Trophoblast cell (in vitro differentiated cells and primary cell): ENCODE measurements at regions not wholly inside any gene's neighbourhood (a gene's known extent, or its start where the extent isn't known, plus 50 kb on each side); places are given as distances from the start of the nearest gene placed in this dataset.

Experiments
- DNase-seq, 2 donors: peaks; one replicate each; pipeline ENCODE4 v3.0.0-alpha.2; 2016
- H2AFZ ChIP-seq: 2 replicates; pipeline ENCODE4 v1.6.1; 2013; ENCODE audit warnings: low read length, moderate library complexity, mild to moderate bottlenecking; ENCODE audit not compliant: insufficient read depth, poor library complexity
- H2AK5ac ChIP-seq: 2 replicates; pipeline ENCODE4 v1.6.1; 2013; ENCODE audit warnings: mild to moderate bottlenecking, low read length
- H2BK120ac ChIP-seq: 2 replicates; pipeline ENCODE4 v1.6.1; 2013; ENCODE audit warnings: low read length, mild to moderate bottlenecking, moderate library complexity; ENCODE audit not compliant: insufficient read depth, poor library complexity
- H2BK12ac ChIP-seq: 2 replicates; pipeline ENCODE4 v1.6.1; 2013; ENCODE audit warnings: mild to moderate bottlenecking, low read length, moderate library complexity
- H2BK5ac ChIP-seq: 2 replicates; pipeline ENCODE4 v1.6.1; 2013; ENCODE audit warnings: low read length, low read depth, moderate library complexity, mild to moderate bottlenecking; ENCODE audit not compliant: poor library complexity
- H3K14ac ChIP-seq: 2 replicates; pipeline ENCODE4 v1.6.1; 2013; ENCODE audit warnings: mild to moderate bottlenecking, low read length
- H3K18ac ChIP-seq: 2 replicates; pipeline ENCODE4 v1.6.1; 2013; ENCODE audit warnings: mild to moderate bottlenecking, low read length
- H3K23ac ChIP-seq: 2 replicates; pipeline ENCODE4 v1.6.1; 2013; ENCODE audit warnings: low read length
- H3K27ac ChIP-seq: 2 replicates; pipeline ENCODE4 v1.5.1; 2013; ENCODE audit warnings: low read depth, mild to moderate bottlenecking, inconsistent platforms, low read length, moderate library complexity
- H3K27me3 ChIP-seq: 2 replicates; pipeline ENCODE4 v1.6.1; 2013; ENCODE audit warnings: inconsistent platforms, mild to moderate bottlenecking, low read length, moderate library complexity; ENCODE audit not compliant: insufficient read depth
- H3K36me3 ChIP-seq, 2 experiments: 1 replicate in 1 of 2; 2 replicates in 1 of 2; pipeline ENCODE4 v1.6.1; 2013; ENCODE audit warnings: low read length in 2 of 2, mild to moderate bottlenecking in 2 of 2, moderate library complexity in 1 of 2; ENCODE audit not compliant: insufficient read depth in 2 of 2, control insufficient read depth in 1 of 2
- H3K4ac ChIP-seq: 2 replicates; pipeline ENCODE4 v1.6.1; 2013; ENCODE audit warnings: low read depth, mild to moderate bottlenecking, low read length, moderate library complexity
- H3K4me1 ChIP-seq, 2 experiments: 1 replicate in 1 of 2; 2 replicates in 1 of 2; pipeline ENCODE4 v1.6.1; 2013; ENCODE audit warnings: low read length in 2 of 2, mild to moderate bottlenecking in 2 of 2, moderate library complexity in 1 of 2; ENCODE audit not compliant: insufficient read depth in 2 of 2, control insufficient read depth in 1 of 2
- H3K4me2 ChIP-seq: 2 replicates; pipeline ENCODE4 v1.6.1; 2013; ENCODE audit warnings: inconsistent platforms, mild to moderate bottlenecking, low read length, moderate library complexity
- H3K4me3 ChIP-seq: 2 replicates; pipeline ENCODE4 v1.5.1; 2013; ENCODE audit warnings: mild to moderate bottlenecking, low read depth, low read length, inconsistent platforms
- H3K79me1 ChIP-seq: one replicate; pipeline ENCODE4 v1.6.1; 2013; ENCODE audit warnings: low read length
- H3K79me2 ChIP-seq: 2 replicates; pipeline ENCODE4 v1.6.1; 2013; ENCODE audit warnings: low read length, mild to moderate bottlenecking; ENCODE audit not compliant: control insufficient read depth, insufficient read depth, poor library complexity
- H3K9ac ChIP-seq: 2 replicates; pipeline ENCODE4 v1.6.1; 2013; ENCODE audit warnings: mild to moderate bottlenecking, low read length
- H3K9me3 ChIP-seq: 2 replicates; pipeline ENCODE4 v1.6.1; 2013; ENCODE audit warnings: low read depth, mild to moderate bottlenecking, control low read depth, inconsistent platforms, low read length; ENCODE audit not compliant: insufficient read depth
- H4K12ac ChIP-seq: 2 replicates; pipeline ENCODE4 v1.6.1; 2013; ENCODE audit warnings: low read depth, mild to moderate bottlenecking, low read length, moderate library complexity
- H4K8ac ChIP-seq: 2 replicates; pipeline ENCODE4 v1.6.1; 2013; ENCODE audit warnings: low read depth, mild to moderate bottlenecking, low read length, moderate library complexity
- H4K91ac ChIP-seq: one replicate; pipeline ENCODE4 v1.6.1; 2013; ENCODE audit warnings: low read depth, mild to moderate bottlenecking, low read length, moderate library complexity
- WGBS: extraction: QIAGEN DNeasy Blood & Tissue Kit; methylation state at CpG from one replicate; pipeline ENCODE4 v1.1.7; 2013; ENCODE audit warnings: missing lambda C conversion rate; ENCODE audit not compliant: insufficient read length, insufficient coverage; ENCODE audit errors: extremely low coverage; 5-methylcytosine and 5-hydroxymethylcytosine counted together

- H3K36me3 ChIP-seq = no peaks in the 10 kb centered on the region
- no peak overlapping the region for H2BK5ac ChIP-seq
- H3K79me2 ChIP-seq = no peaks in the 10 kb centered on the region
- no peak overlapping the region for H4K8ac ChIP-seq
- no peak overlapping the region for H2BK120ac ChIP-seq
- no CpG with 5 or more reads among the region's 4 CpGs for WGBS
- no peak overlapping the region for H3K18ac ChIP-seq
- H3K27me3 ChIP-seq = no peaks in the 10 kb centered on the region
- no peak overlapping the region for H2AFZ ChIP-seq
- H3K4ac ChIP-seq = no peak overlapping the region
- DNase-seq = no peak
- H2BK12ac ChIP-seq = no peak overlapping the region
- H2AK5ac ChIP-seq = no peak overlapping the region
- H3K79me1 ChIP-seq = no peaks in the 10 kb centered on the region
- H3K23ac ChIP-seq = no peak overlapping the region
- no peak overlapping the region for H3K4me2 ChIP-seq
- H3K4me3 ChIP-seq = no peak overlapping the region
- H3K4me1 ChIP-seq = no peaks in the 10 kb centered on the region
- no peak overlapping the region for H3K14ac ChIP-seq
- H4K12ac ChIP-seq = no peak overlapping the region
- no peaks in the 10 kb centered on the region for H3K9me3 ChIP-seq
- no peak overlapping the region for H3K9ac ChIP-seq
- no peak overlapping the region for H3K27ac ChIP-seq
- no peak overlapping the region for H4K91ac ChIP-seq
These were observed 283.8 kb downstream of the SH3GL2 start for GRCh38 chr9:17862629-17863028.

GRCh38 chr9:17863213-17863883, 284.5 kb downstream of the SH3GL2 start:
- no peaks in the 10 kb centered on the region for H3K79me2 ChIP-seq
- no peak overlapping the region for H3K4me2 ChIP-seq
- H3K9me3 ChIP-seq = no peaks in the 10 kb centered on the region
- no peaks in the 10 kb centered on the region for H3K4me1 ChIP-seq
- H3K9ac ChIP-seq = no peak overlapping the region
- H2BK5ac ChIP-seq = no peak overlapping the region
- H3K23ac ChIP-seq = no peak overlapping the region
- no peak for DNase-seq
- H2BK120ac ChIP-seq = no peak overlapping the region
- no peak overlapping the region for H3K14ac ChIP-seq
- no peak overlapping the region for H2BK12ac ChIP-seq
- H2AFZ ChIP-seq = no peak overlapping the region
- H3K4me3 ChIP-seq = no peak overlapping the region
- H3K4ac ChIP-seq = no peak overlapping the region
- no CpG with 5 or more reads among the region's 4 CpGs for WGBS
- H2AK5ac ChIP-seq = no peak overlapping the region
- H4K12ac ChIP-seq = no peak overlapping the region
- no peaks in the 10 kb centered on the region for H3K79me1 ChIP-seq
- H3K18ac ChIP-seq = no peak overlapping the region
- H3K27ac ChIP-seq = no peak overlapping the region
- H3K36me3 ChIP-seq = no peaks in the 10 kb centered on the region
- H3K27me3 ChIP-seq = no peaks in the 10 kb centered on the region
- no peak overlapping the region for H4K91ac ChIP-seq
- H4K8ac ChIP-seq = no peak overlapping the region

DNA sequence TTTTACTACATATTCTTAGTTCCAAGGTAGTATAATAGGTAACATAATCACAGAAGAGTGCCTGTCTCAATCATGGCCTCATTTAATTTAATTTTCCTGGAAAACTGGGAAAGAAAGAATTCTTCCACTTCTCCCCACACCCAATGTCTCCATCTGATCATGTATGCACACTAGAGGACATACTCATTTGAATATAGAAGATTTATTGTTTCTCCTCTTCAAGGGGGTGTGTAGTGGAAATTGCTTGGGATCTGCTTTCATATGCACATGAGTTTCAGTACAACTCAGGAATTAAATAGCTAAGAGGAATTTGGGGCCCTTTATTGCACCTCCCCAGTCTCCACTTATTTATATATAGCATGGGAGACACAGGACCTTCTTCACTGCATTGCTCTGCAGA, 285.1 kb downstream of the SH3GL2 start:
- Histone ChIP-seq H3K79me2 (no peaks in the 10 kb centered on the region), H3K9me3 (no peaks in the 10 kb centered on the region), H3K4me1 (no peaks in the 10 kb centered on the region), H3K27me3 (no peaks in the 10 kb centered on the region), H3K14ac (no peak overlapping the region), H4K91ac (no peak overlapping the region), H2BK5ac (no peak overlapping the region), H2AFZ (no peak overlapping the region), H2BK120ac (no peak overlapping the region), H3K4me2 (no peak overlapping the region), H3K36me3 (no peaks in the 10 kb centered on the region), H3K9ac (no peak overlapping the region), H3K18ac (no peak overlapping the region), H2AK5ac (no peak overlapping the region), H4K8ac (no peak overlapping the region), H2BK12ac (no peak overlapping the region), H3K4ac (no peak overlapping the region), H4K12ac (no peak overlapping the region), H3K79me1 (no peaks in the 10 kb centered on the region), H3K27ac (no peak overlapping the region), H3K4me3 (no peak overlapping the region), H3K23ac (no peak overlapping the region)
- no peak for DNase-seq

DNA sequence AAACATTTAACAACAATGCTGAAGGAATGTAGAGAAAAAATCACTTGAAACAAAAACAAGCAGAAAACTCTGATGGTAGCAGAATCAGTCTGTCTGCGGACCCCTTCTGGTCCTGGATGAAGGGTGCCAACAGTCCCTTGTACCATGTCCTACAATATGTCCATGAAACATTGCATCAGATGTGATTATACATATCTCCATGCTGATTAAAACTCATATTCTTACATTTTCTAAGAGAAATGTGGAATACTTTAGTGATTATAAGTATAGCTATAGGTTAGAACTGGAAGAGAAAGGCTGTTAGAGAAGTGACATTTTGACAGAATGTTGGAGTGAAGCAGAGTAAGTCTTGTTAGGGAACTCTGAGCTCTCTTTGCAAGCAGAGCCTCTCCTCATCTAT, 286.1 kb downstream of the SH3GL2 start:
- WGBS = no CpG with 5 or more reads among the region's 1 CpG
- no peaks in the 10 kb centered on the region for H3K9me3 ChIP-seq

More for the DNA sequence above, 286.1 kb downstream of the SH3GL2 start:
- Histone ChIP-seq H2BK5ac (no peak overlapping the region), H4K8ac (no peak overlapping the region), H3K23ac (no peak overlapping the region), H4K12ac (no peak overlapping the region), H3K4ac (no peak overlapping the region), H3K14ac (no peak overlapping the region), H2AK5ac (no peak overlapping the region), H2BK12ac (no peak overlapping the region), H3K18ac (no peak overlapping the region), H3K9ac (no peak overlapping the region), H3K27ac (no peak overlapping the region), H3K4me1 (no peaks in the 10 kb centered on the region), H3K79me1 (no peaks in the 10 kb centered on the region), H3K4me2 (no peak overlapping the region), H4K91ac (no peak overlapping the region), H3K27me3 (no peaks in the 10 kb centered on the region), H3K4me3 (no peak overlapping the region), H3K79me2 (no peaks in the 10 kb centered on the region), H2BK120ac (no peak overlapping the region), H3K36me3 (no peaks in the 10 kb centered on the region), H2AFZ (no peak overlapping the region)
- no peak for DNase-seq
